WERI-Rb-1 (cell line): ENCODE measurements at regions not wholly inside any gene's neighbourhood (a gene's known extent, or its start where the extent isn't known, plus 50 kb on each side); places are given as distances from the start of the nearest gene placed in this dataset.

Experiments
- DNase-seq: peaks from one replicate; pipeline ENCODE4 v3.0.0-alpha.2; 2020
- H3K27ac ChIP-seq: fragments of 250-450 bp; sonication (Bioruptor Pico); 2 replicates; pipeline ENCODE4 v1.5.1; 2020; ENCODE audit warnings: mild to moderate bottlenecking, moderate library complexity
- H3K27me3 ChIP-seq: fragments of 250-450 bp; sonication (Bioruptor Pico); 2 replicates; pipeline ENCODE4 v1.5.1; 2021; ENCODE audit warnings: mild to moderate bottlenecking, low read depth, moderate library complexity; ENCODE audit not compliant: insufficient read depth, severe bottlenecking
- H3K36me3 ChIP-seq: fragments of 250-450 bp; sonication (Bioruptor Pico); 2 replicates; pipeline ENCODE4 v1.5.1; 2020; ENCODE audit warnings: mild to moderate bottlenecking, moderate library complexity
- H3K4me3 ChIP-seq: 2 replicates; pipeline ENCODE4 v1.5.1; 2011; ENCODE audit warnings: low read depth, mild to moderate bottlenecking, control low read depth, low read length
- H3K9me3 ChIP-seq: fragments of 250-450 bp; sonication (Bioruptor Pico); 2 replicates; pipeline ENCODE4 v1.5.1; 2021; ENCODE audit warnings: mild to moderate bottlenecking, moderate library complexity; ENCODE audit not compliant: severe bottlenecking
- CTCF ChIP-seq: IDR thresholded peaks from 2 replicates; pipeline ENCODE4 v1.5.1; 2011; ENCODE audit warnings: low read depth, mild to moderate bottlenecking, control low read depth, inconsistent platforms, low read length

GRCh38 chr9:79014929-79015699 is 556.7 kb upstream of the TLE4 start:
- H3K27ac ChIP-seq: no peak overlapping the region
- no peaks in the 10 kb centered on the region for H3K9me3 ChIP-seq
- TF ChIP-seq CTCF: no peak
- no peak for DNase-seq
- H3K4me3 ChIP-seq: no peak overlapping the region
- H3K36me3 ChIP-seq: no peaks in the 10 kb centered on the region
- no peaks in the 10 kb centered on the region for H3K27me3 ChIP-seq

- H3K9me3 ChIP-seq: no peaks in the 10 kb centered on the region
- no peaks in the 10 kb centered on the region for H3K36me3 ChIP-seq
- DNase-seq: no peak
- H3K27ac ChIP-seq: no peak overlapping the region
- TF ChIP-seq CTCF: no peak
- no peak overlapping the region for H3K4me3 ChIP-seq
- no peaks in the 10 kb centered on the region for H3K27me3 ChIP-seq
Observed at GRCh38 chr9:79015951-79016350, 555.8 kb upstream of the TLE4 start.

- Histone ChIP-seq H3K36me3 (no peaks in the 10 kb centered on the region), H3K27me3 (no peaks in the 10 kb centered on the region), H3K4me3 (no peak overlapping the region), H3K9me3 (no peaks in the 10 kb centered on the region), H3K27ac (no peak overlapping the region)
- no peak for DNase-seq
- no peak for TF ChIP-seq CTCF
Observed at GRCh38 chr9:79020276-79020675, 551.5 kb upstream of the TLE4 start.

GRCh38 chr9:79021084-79021483 is 550.7 kb upstream of the TLE4 start:
- no peak for DNase-seq
- Histone ChIP-seq H3K36me3 (no peaks in the 10 kb centered on the region), H3K27ac (no peak overlapping the region), H3K4me3 (no peak overlapping the region), H3K27me3 (no peaks in the 10 kb centered on the region), H3K9me3 (no peaks in the 10 kb centered on the region)
- no peak for TF ChIP-seq CTCF

- TF ChIP-seq CTCF: no peak
Observed at GRCh38 chr9:79023134-79023580, 548.6 kb upstream of the TLE4 start.

DNA sequence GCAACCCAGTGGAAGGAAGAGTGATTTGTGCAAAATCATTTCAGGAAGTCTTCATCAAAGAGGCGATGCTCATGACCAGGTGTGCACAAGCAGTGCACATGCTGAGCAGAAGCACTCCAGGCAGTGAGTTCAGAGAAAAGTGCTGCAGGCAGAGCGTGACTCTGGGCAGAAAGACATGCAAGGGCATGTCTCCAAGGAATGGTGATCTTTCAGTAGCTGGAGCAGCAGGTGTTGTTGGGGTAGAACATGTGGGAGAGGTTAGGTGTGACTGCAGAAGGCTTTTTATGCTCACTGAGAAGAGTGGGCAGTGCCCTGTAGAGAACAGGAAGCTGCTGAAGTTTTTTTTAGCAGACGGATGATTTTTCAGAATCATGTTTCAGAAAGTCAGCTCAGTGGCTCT is 545.4 kb upstream of the TLE4 start:
- H3K27me3 ChIP-seq: no peaks in the 10 kb centered on the region
- peak; percentile 18 for DNase-seq
- no peak for TF ChIP-seq CTCF
- H3K27ac ChIP-seq: peak overlapping the region; percentile 11; the same call in 1 of the 2 replicates
- H3K9me3 ChIP-seq: no peaks in the 10 kb centered on the region
- H3K4me3 ChIP-seq: no peak overlapping the region
- H3K36me3 ChIP-seq: no peaks in the 10 kb centered on the region

More at GRCh38 chr9:79023134-79023580, 548.6 kb upstream of the TLE4 start:
- Histone ChIP-seq H3K27me3 (no peaks in the 10 kb centered on the region), H3K27ac (no peak overlapping the region), H3K4me3 (no peak overlapping the region), H3K9me3 (no peaks in the 10 kb centered on the region), H3K36me3 (no peaks in the 10 kb centered on the region)
- no peak for DNase-seq
